HG02610 (cell line): ENCODE measurements at regions not wholly inside any gene's neighbourhood (a gene's known extent, or its start where the extent isn't known, plus 50 kb on each side); places are given as distances from the start of the nearest gene placed in this dataset.
"Not testable (repeated sequence)": the region's sequence is repeated elsewhere in the genome, so short reads cannot be mapped to it uniquely, and the experiment has no call there.

Experiments
- ATAC-seq: cut with Tn5 transposase; IDR thresholded peaks from one replicate; pipeline ENCODE4 v1.9.1; 2021; ENCODE audit warnings: mild to moderate bottlenecking, moderate library complexity; ENCODE audit not compliant: unreplicated experiment

GRCh38 chr6:9361749-9362148 lies 926.4 kb upstream of the SLC35B3 start:
- no peak for ATAC-seq

- no peak for ATAC-seq
Observed at GRCh38 chr6:9360881-9361280, 925.5 kb upstream of the SLC35B3 start.

- no peak for ATAC-seq
Observed at GRCh38 chr6:9347608-9348007, 912.3 kb upstream of the SLC35B3 start.

GRCh38 chr6:9346923-9347322 lies 911.6 kb upstream of the SLC35B3 start:
- no peak for ATAC-seq

GRCh38 chr6:9335431-9335830 lies 900.1 kb upstream of the SLC35B3 start:
- no peak for ATAC-seq

- no peak for ATAC-seq
Observed at GRCh38 chr6:9334979-9335378, 899.6 kb upstream of the SLC35B3 start.

- no peak for ATAC-seq
Observed at GRCh38 chr6:9332241-9332780, 897.0 kb upstream of the SLC35B3 start.

- ATAC-seq: no peak
Observed at GRCh38 chr6:9316831-9317230, 881.5 kb upstream of the SLC35B3 start.

GRCh38 chr6:9315966-9316650 lies 880.8 kb upstream of the SLC35B3 start:
- no peak for ATAC-seq

- no peak for ATAC-seq
Observed at GRCh38 chr6:9308284-9308683, 872.9 kb upstream of the SLC35B3 start.

GRCh38 chr6:9307786-9308185 lies 872.4 kb upstream of the SLC35B3 start:
- no peak for ATAC-seq

GRCh38 chr6:9307187-9307586 lies 871.8 kb upstream of the SLC35B3 start:
- ATAC-seq: no peak

- ATAC-seq: no peak
Observed at GRCh38 chr6:9295644-9296043, 860.3 kb upstream of the SLC35B3 start.

- no peak for ATAC-seq
Observed at GRCh38 chr6:9292975-9293374, 857.6 kb upstream of the SLC35B3 start.

- ATAC-seq: not testable (repeated sequence)
Observed at GRCh38 chr6:9290342-9290741, 855.0 kb upstream of the SLC35B3 start.

GRCh38 chr6:9272671-9273070 lies 837.3 kb upstream of the SLC35B3 start:
- no peak for ATAC-seq

- ATAC-seq: no peak
Observed at GRCh38 chr6:9266741-9267140, 831.4 kb upstream of the SLC35B3 start.

GRCh38 chr6:9257215-9257614 lies 821.9 kb upstream of the SLC35B3 start:
- no peak for ATAC-seq

GRCh38 chr6:9254251-9254650 lies 818.9 kb upstream of the SLC35B3 start:
- no peak for ATAC-seq

- ATAC-seq: no peak
Observed at GRCh38 chr6:9252799-9253198, 817.5 kb upstream of the SLC35B3 start.

GRCh38 chr6:9250852-9251251 lies 815.5 kb upstream of the SLC35B3 start:
- ATAC-seq: no peak

- no peak for ATAC-seq
Observed at GRCh38 chr6:9248133-9248532, 812.8 kb upstream of the SLC35B3 start.

- no peak for ATAC-seq
Observed at GRCh38 chr6:9240861-9241260, 805.5 kb upstream of the SLC35B3 start.
